Upper lobe of left lung (tissue), 4 donors: ENCODE measurements at regions not wholly inside any gene's neighbourhood (a gene's known extent, or its start where the extent isn't known, plus 50 kb on each side); places are given as distances from the start of the nearest gene placed in this dataset.

ENCODE experiments used
- POLR2A ChIP-seq, 4 donors: fragments of 450-650 bp; IDR thresholded peaks; one replicate each; pipeline ENCODE4 v1.5.1; 2016 to 2017; ENCODE audit warnings: antibody characterized with exemption in 4 of 4, mild to moderate bottlenecking in 2 of 4
- POLR2AphosphoS5 ChIP-seq, 2 donors: sonication (generic); formaldehyde crosslinking; IDR thresholded peaks; one replicate each; pipeline ENCODE4 v1.5.1; 2017; ENCODE audit warnings: antibody characterized with exemption in 2 of 2
- TF ChIP-seq, protein P1 (sequence below), 6 experiments: fragments of 450-650 bp in 4 of 6; fragments of 200-600 bp in 2 of 6; sonication (generic) in 2 of 6; IDR thresholded peaks; one replicate each; pipeline ENCODE4 v1.5.1; 2016 to 2019; ENCODE audit warnings: antibody characterized with exemption in 6 of 6

DNA sequence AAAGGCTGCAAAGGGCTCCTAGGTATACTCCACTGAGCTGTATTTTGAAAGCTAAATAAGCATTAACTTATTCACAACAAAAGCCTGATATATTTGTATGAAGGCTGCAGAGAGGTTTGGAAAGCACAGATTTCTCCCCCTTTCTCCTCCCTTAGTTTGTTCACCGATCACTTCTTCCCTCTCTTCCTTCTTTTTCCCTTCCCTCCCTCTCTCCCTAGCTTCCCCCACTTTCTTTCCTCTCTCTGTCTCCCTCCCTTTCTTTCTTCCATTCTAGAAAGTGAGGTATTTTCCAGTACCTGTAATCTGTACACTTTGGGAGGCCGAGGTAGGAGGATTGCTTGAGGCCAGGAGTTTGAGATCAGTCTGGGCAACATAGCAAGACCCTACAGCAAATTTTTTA, 62.1 kb downstream of the HHEX start:
- TF ChIP-seq POLR2AphosphoS5 (IDR thresholded peaks at IDR 0.05), result no peak
- TF ChIP-seq, protein P1, sequence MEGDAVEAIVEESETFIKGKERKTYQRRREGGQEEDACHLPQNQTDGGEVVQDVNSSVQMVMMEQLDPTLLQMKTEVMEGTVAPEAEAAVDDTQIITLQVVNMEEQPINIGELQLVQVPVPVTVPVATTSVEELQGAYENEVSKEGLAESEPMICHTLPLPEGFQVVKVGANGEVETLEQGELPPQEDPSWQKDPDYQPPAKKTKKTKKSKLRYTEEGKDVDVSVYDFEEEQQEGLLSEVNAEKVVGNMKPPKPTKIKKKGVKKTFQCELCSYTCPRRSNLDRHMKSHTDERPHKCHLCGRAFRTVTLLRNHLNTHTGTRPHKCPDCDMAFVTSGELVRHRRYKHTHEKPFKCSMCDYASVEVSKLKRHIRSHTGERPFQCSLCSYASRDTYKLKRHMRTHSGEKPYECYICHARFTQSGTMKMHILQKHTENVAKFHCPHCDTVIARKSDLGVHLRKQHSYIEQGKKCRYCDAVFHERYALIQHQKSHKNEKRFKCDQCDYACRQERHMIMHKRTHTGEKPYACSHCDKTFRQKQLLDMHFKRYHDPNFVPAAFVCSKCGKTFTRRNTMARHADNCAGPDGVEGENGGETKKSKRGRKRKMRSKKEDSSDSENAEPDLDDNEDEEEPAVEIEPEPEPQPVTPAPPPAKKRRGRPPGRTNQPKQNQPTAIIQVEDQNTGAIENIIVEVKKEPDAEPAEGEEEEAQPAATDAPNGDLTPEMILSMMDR (IDR thresholded peaks at IDR 0.05), result no peak
- no peak for TF ChIP-seq POLR2A (IDR thresholded peaks at IDR 0.05)
